GM21381 (cell line): ENCODE measurements at regions not wholly inside any gene's neighbourhood (a gene's known extent, or its start where the extent isn't known, plus 50 kb on each side); places are given as distances from the start of the nearest gene placed in this dataset.
"Not testable (repeated sequence)": the region's sequence is repeated elsewhere in the genome, so short reads cannot be mapped to it uniquely, and the experiment has no call there.

Experiments
- ATAC-seq: cut with Tn5 transposase; IDR thresholded peaks from one replicate; pipeline ENCODE4 v1.9.1; 2021; ENCODE audit warnings: mild to moderate bottlenecking, moderate library complexity; ENCODE audit not compliant: unreplicated experiment

GRCh38 chr5:99349787-99350186 is 421.0 kb upstream of the CHD1 start:
- no peak for ATAC-seq

- no peak for ATAC-seq
Measured at GRCh38 chr5:99348597-99348996, 419.8 kb upstream of the CHD1 start.

- not testable (repeated sequence) for ATAC-seq
Measured at GRCh38 chr5:99339758-99340157, 411.0 kb upstream of the CHD1 start.

- no peak for ATAC-seq
Measured at GRCh38 chr5:99334936-99335335, 406.1 kb upstream of the CHD1 start.

GRCh38 chr5:99331061-99331460 is 402.3 kb upstream of the CHD1 start:
- no peak for ATAC-seq

GRCh38 chr5:99320436-99320835 is 391.6 kb upstream of the CHD1 start:
- ATAC-seq = no peak

GRCh38 chr5:99317136-99317535 is 388.3 kb upstream of the CHD1 start:
- ATAC-seq = no peak

- ATAC-seq = no peak
Measured at GRCh38 chr5:99316484-99316883, 387.7 kb upstream of the CHD1 start.

GRCh38 chr5:99315413-99316183 is 386.8 kb upstream of the CHD1 start:
- no peak for ATAC-seq

- ATAC-seq = no peak
Measured at GRCh38 chr5:99314721-99315120, 385.9 kb upstream of the CHD1 start.

- no peak for ATAC-seq
Measured at GRCh38 chr5:99308131-99308530, 379.3 kb upstream of the CHD1 start.

GRCh38 chr5:99305045-99305580 is 376.3 kb upstream of the CHD1 start:
- ATAC-seq = no peak

- no peak for ATAC-seq
Measured at GRCh38 chr5:99285606-99286005, 356.8 kb upstream of the CHD1 start.

GRCh38 chr5:99275128-99275527 is 346.3 kb upstream of the CHD1 start:
- ATAC-seq = no peak

- no peak for ATAC-seq
Measured at GRCh38 chr5:99272576-99272975, 343.8 kb upstream of the CHD1 start.

GRCh38 chr5:99258819-99259218 is 330.0 kb upstream of the CHD1 start:
- no peak for ATAC-seq

- ATAC-seq = no peak
Measured at GRCh38 chr5:99248066-99248465, 319.3 kb upstream of the CHD1 start.

GRCh38 chr5:99247346-99247745 is 318.5 kb upstream of the CHD1 start:
- ATAC-seq = no peak

GRCh38 chr5:99243111-99243510 is 314.3 kb upstream of the CHD1 start:
- no peak for ATAC-seq

GRCh38 chr5:99239826-99240360 is 311.1 kb upstream of the CHD1 start:
- no peak for ATAC-seq

GRCh38 chr5:99191206-99191745 is 262.5 kb upstream of the CHD1 start:
- no peak for ATAC-seq

- no peak for ATAC-seq
Measured at GRCh38 chr5:99187611-99188010, 258.8 kb upstream of the CHD1 start.
